Activated naive CD4-positive, alpha-beta T cell treated with anti-CD3 and anti-CD28 coated beads, Interleukin-2, amount 50 U/mL, for 72 hours (primary cell): ENCODE measurements at regions not wholly inside any gene's neighbourhood (a gene's known extent, or its start where the extent isn't known, plus 50 kb on each side); places are given as distances from the start of the nearest gene placed in this dataset.
"Not testable (repeated sequence)": the region's sequence is repeated elsewhere in the genome, so short reads cannot be mapped to it uniquely, and the experiment has no call there.

Experiments used
- ATAC-seq, 2 donors: fragments of 150-1000 bp; cut with Tn5 transposase; 2 replicates each; pipeline ENCODE4 v1.10.0; 2021; ENCODE audit warnings: mild to moderate bottlenecking in 2 of 2, moderate library complexity in 2 of 2
- DNase-seq, 2 donors: peaks; one replicate each; pipeline ENCODE4 v3.0.0; 2021 to 2022; ENCODE audit warnings: low spot score in 2 of 2
- H3K27ac Mint-ChIP-seq, 2 donors: one replicate each; pipeline ENCODE4 v1.8.0; 2022; ENCODE audit warnings: mild to moderate bottlenecking in 2 of 2, mixed read lengths in 2 of 2
- H3K36me3 Mint-ChIP-seq, 2 donors: one replicate each; pipeline ENCODE4 v1.8.0; 2022; ENCODE audit warnings: mixed read lengths in 2 of 2
- H3K9me3 Mint-ChIP-seq, 2 donors: one replicate each; pipeline ENCODE4 v1.8.0; 2022; ENCODE audit warnings: mixed read lengths in 2 of 2

DNA sequence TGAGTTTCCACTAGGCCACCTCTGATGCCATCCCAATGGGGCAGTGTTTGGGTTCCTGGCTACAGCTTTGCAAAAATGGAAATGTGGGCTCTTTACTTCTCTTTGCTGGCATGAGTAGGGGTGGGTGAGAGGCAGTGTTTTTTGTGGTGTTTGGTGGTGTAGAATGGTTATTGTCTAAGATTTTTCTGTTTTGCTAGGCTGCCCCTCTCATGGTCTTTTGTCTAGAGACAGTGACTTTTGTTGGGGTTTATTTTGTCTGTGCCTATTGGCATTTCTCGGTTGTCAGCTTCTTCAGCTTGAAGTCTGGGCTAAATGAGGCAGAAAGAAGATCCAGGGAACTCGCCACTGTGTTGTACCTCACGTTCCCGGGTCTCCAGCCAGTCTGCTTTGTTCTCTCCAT is 112.1 kb downstream of the CENPF start:
- no peaks in the 10 kb centered on the region for H3K9me3 Mint-ChIP-seq

DNA sequence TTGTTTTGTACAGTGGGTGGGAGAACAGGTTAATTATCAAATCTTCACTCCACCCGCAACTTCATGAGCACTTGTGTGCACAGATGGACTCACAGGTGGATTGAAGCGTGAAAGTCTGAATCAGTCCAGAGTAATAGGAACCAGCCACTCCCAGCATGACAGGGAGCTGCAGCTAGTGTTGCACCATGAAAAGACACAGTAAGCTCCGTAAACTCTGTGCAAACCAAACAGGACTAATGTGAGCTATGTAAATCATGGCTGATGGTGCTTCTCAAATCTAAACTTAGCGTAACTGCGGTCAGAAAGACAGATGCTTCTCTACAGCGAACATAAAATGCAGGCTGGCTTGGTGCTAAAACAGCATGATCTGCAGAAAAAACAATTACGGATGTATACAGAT is 114.4 kb downstream of the CENPF start:
- Mint-ChIP-seq H3K27ac (no peak overlapping the region), H3K9me3 (no peaks in the 10 kb centered on the region), H3K36me3 (peaks cover 0 to 7% of the 10 kb centered on the region in 2 donors)
- no peak for DNase-seq
- no peak for ATAC-seq

More for the DNA sequence above, 112.1 kb downstream of the CENPF start:
- peaks cover 0 to 7% of the 10 kb centered on the region in 2 donors for H3K36me3 Mint-ChIP-seq
- no peak for ATAC-seq
- no peak for DNase-seq
- no peak overlapping the region for H3K27ac Mint-ChIP-seq

DNA sequence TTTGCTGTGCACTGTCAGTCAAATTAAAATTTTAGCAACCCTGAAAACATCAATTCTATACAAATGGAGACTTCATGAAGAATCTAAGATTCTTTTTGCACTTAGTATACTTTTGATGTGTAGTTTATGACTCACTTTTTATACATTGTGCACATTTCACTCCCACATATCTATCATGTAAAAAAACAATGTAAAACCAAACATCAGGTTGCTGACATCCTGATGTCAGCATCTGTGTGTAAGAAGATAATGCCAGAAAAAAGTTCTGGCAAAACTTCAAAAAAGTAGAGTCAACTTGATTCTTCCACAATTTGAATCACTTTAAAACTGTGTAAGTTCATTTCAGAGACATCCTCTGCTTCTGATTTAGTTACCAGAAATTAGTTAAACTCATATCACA is 115.7 kb downstream of the CENPF start:
- peaks cover 3 to 4% of the 10 kb centered on the region in 2 donors for H3K9me3 Mint-ChIP-seq
- peaks cover 0 to 7% of the 10 kb centered on the region in 2 donors for H3K36me3 Mint-ChIP-seq
- DNase-seq = no peak
- no peak overlapping the region for H3K27ac Mint-ChIP-seq
- ATAC-seq = peak in 1 of 2 donors; percentile 56

DNA sequence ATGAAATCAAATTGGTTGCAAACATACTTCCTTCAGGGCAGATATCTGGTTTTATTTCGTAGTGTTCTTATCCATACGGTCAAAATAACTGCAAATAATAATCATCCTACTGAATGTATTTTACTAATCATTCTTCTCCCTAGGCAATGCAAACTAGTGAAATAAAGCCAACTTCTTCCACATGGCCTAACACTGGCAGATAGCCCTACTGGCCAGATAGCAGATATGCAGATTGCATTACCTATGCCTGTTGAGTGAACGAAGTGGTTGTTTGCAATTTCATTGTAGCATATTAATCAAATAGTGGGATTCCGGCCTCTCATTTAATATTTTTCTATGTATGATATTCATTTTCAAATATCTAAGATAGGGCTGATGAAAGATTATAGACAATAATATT is 116.2 kb downstream of the CENPF start:
- Mint-ChIP-seq H3K36me3 (peaks cover 0 to 7% of the 10 kb centered on the region in 2 donors), H3K9me3 (peaks cover 3 to 4% of the 10 kb centered on the region in 2 donors), H3K27ac (no peak overlapping the region)
- no peak for ATAC-seq
- DNase-seq = no peak

DNA sequence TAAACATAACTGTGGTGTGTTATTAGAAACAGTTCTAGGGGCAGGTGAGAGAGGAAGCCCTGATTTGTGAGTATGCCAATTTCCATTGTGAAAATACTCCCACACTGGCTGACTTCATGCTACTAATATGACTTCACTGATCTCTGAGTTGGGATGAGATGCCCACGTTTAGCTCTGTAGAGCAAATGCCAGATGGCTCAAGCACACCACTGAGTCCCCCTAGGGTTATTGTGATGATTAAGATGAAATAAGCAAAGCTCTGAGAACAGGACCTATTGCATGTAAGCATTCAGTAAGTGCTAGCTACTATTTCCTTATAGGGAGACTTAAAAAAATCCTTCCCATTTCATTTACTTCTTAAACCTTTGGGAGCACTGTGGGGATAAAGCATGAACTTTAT is 117.6 kb downstream of the CENPF start:
- H3K9me3 Mint-ChIP-seq = peaks cover 3 to 4% of the 10 kb centered on the region in 2 donors
- DNase-seq = no peak
- no peak for ATAC-seq
- H3K27ac Mint-ChIP-seq = no peak overlapping the region
- H3K36me3 Mint-ChIP-seq = peaks cover 0 to 5% of the 10 kb centered on the region in 2 donors

DNA sequence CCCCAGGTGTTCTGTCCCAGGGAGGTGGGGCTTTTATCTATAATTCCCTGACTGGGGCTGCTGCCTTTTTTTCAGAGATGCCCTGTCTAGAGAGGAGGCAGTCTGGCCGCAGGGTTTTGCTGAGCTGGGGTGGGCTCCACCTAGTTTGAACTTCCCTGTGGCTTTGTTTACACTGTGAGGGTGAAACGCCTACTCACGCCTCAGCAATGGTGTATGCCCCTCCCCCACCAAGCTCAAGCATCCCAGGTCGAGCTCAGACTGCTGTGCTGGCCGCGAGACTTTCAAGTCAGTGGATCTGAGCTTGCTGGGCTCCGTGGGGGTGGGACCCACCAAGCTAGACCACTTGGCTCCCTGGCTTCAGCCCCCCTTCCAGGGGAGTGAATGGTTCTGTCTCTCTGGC is 124.3 kb downstream of the CENPF start:
- Mint-ChIP-seq H3K27ac (no peak overlapping the region), H3K9me3 (peaks cover 3 to 4% of the 10 kb centered on the region in 2 donors), H3K36me3 (peaks cover 0 to 5% of the 10 kb centered on the region in 2 donors)
- no peak for ATAC-seq
- DNase-seq = no peak

DNA sequence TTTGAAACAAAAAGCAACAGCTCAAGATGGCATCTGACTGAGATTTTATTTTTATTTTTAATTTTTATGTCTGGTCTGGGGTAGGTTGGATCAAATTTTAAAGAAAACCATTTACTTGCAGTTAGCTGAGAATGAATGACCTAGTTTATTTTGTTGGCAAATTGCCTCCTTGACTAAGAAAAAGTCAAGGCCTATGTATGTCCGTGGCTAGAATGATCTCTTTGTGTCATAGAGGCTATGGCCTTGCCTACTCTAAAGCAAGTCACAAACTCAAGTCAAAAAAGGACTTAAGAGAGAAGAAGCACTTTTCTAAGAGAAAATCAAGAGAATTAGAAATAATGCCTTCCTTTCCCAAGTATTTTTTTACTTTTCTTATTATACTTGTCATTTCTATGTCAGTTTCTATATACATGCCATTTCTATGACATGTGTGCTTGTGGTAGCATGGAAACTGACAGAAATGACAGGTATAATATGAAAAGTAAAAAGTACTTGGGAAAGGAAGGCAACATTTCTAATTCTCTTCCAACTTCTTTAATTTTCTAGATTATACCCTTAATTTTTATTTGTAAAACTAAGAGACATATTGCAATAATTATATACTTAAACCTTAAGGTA is 136.7 kb downstream of the CENPF start:
- Mint-ChIP-seq H3K27ac (no peak overlapping the region), H3K9me3 (peaks cover 4% of the 10 kb centered on the region in 2 donors), H3K36me3 (peaks cover 0 to 4% of the 10 kb centered on the region in 2 donors)
- DNase-seq (no peak), ATAC-seq (no peak)

DNA sequence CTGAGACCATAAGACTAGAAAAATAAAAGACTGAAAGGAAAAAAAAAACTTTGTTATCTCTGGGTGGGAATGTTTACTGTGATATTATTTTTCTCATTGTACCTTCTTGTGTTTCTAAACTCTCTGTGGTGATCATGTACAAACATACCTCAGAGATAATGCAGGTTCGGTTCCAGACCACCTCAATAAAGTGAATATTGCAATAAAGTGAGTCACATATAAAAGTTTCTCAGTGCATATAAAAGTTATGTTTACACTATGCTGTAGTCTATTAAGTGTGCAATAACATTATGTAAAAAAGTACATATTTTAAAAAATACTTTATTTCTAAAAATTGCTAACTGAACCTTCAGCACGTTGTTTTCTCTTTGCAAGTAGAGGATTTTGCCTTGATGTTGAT is 137.5 kb downstream of the CENPF start:
- ATAC-seq (no peak), DNase-seq (no peak)
- Mint-ChIP-seq H3K36me3 (peaks cover 0 to 4% of the 10 kb centered on the region in 2 donors), H3K9me3 (peaks cover 4% of the 10 kb centered on the region in 2 donors), H3K27ac (no peak overlapping the region)

DNA sequence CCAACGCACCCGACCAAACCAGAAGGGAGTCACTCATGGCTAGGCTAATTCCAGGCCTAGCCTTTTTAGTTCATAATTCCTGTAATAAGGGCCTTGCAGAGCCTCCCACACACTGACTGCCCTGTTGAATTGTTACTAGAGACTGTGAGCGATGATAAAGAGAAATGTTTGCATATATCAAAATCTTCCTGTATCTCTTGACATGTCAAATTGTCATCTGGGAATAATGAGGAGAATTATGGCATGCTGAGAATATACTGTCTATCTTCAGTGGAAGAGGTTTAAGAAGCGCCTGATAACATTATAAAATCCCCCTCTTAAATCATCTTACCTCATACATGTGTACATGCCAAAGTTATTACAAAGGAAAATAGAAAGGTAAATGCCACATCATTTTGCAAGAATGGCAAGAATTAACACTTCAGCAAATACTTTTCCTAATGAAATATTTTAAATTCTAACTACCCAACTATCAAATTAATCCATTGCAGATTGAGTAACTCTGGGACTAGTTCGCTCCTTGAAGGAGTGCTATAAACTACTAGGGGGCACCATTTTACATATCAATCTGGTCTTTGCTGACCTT is 144.1 kb downstream of the CENPF start:
- ATAC-seq = no peak

DNA sequence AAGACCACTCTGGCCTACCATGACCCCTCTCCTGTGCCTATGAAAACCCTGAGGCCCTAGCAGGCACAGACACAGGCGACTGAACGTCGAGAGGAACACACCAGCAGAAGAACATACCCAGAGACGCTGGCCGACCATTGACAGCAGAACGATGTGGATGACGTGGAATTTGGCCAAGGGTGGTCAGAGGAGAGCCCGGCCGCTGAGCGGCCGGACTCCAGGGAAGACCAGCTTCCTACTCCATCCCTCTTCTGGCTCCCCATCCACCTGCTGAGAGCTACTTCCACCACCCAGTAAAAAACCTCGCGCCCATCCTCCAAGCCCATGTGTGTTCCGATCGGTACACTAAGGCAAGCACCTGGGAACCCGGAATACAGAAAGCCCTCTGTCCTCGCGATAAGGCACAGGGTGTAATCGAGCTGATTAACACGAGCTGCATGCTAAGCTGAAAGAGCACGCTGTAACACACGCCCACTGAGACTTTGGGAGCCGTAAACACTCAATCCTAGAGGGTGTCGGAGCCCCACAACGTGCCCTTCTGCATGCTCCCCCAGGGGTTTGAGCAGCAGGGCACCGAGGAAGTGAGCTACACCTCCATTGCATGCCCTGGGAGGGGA is 150.3 kb downstream of the CENPF start:
- peaks cover 0 to 6% of the 10 kb centered on the region in 2 donors for H3K36me3 Mint-ChIP-seq
- no peak overlapping the region for H3K27ac Mint-ChIP-seq
- no peak for ATAC-seq
- peaks cover 0 to 4% of the 10 kb centered on the region in 2 donors for H3K9me3 Mint-ChIP-seq
- DNase-seq = no peak

More for the DNA sequence above, 144.1 kb downstream of the CENPF start:
- peaks cover 4% of the 10 kb centered on the region in 2 donors for H3K9me3 Mint-ChIP-seq
- H3K27ac Mint-ChIP-seq = no peak overlapping the region
- peaks cover 0 to 4% of the 10 kb centered on the region in 2 donors for H3K36me3 Mint-ChIP-seq
- DNase-seq = no peak

DNA sequence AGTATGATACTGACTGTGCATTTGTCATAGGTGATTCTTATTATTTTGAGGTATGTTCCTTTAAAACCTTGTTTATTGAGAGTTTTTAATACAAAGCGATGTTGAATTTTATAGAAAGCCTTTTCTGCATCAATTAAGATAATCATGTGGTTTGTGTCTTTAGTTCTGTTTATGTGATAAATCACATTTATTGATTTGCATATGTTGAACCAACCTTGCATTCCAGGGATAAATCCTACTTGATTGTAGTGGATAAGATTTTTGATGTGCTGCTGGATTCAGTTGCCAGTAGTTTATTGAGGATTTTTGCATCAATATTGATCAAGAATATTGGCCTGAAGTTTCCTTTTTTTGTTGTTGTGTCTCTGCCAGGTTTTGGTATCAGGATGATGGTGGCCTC is 158.0 kb downstream of the CENPF start:
- Mint-ChIP-seq H3K9me3 (peaks cover 22 to 50% of the 10 kb centered on the region in 2 donors), H3K36me3 (peaks cover 9 to 49% of the 10 kb centered on the region in 2 donors), H3K27ac (no peak overlapping the region)
- ATAC-seq = no peak
- DNase-seq = no peak

DNA sequence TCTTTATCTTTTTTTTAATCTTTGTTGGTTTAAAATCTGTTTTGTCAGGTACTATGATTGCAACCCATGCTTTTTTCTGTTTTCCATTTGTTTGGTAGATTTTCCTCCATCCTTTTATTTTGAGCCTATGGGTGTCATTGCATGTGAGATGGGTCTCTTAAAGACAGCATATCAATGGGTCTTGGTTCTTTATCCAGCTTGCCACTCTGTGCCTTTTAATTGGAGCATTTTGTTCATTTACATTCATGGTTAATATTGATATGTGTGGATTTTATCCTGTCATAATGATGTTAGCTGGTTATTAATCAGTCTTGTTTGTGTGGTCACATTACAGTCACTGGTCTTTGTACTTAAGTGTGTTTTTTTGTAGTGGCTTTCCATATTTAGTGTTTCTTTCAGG is 159.9 kb downstream of the CENPF start:
- Mint-ChIP-seq H3K36me3 (peaks cover 9 to 43% of the 10 kb centered on the region in 2 donors), H3K9me3 (peaks cover 22 to 46% of the 10 kb centered on the region in 2 donors), H3K27ac (no peak overlapping the region)
- ATAC-seq = no peak
- no peak for DNase-seq

DNA sequence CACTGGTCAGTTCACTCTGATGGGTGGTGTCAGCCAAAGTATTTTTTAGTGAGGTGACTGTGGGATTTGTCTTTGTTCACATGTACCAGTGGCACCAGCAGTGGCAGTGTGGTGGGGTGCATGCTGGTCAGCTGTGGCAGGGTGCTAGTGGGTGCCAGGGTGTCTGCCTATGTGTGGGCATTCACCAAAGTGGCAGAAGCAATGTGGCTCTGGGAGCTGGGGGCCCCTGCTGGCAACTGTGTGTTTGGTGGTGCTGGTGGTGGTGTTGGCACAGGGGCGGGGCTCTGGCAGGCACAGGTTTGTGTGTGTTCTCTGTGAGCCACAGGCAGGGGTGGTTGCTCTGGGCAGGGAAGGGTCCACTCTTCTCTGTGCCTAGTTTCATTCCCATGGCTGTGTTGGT is 161.5 kb downstream of the CENPF start:
- ATAC-seq (no peak), DNase-seq (no peak)
- Mint-ChIP-seq H3K36me3 (peaks cover 9 to 43% of the 10 kb centered on the region in 2 donors), H3K9me3 (peaks cover 18 to 43% of the 10 kb centered on the region in 2 donors), H3K27ac (no peak overlapping the region)

DNA sequence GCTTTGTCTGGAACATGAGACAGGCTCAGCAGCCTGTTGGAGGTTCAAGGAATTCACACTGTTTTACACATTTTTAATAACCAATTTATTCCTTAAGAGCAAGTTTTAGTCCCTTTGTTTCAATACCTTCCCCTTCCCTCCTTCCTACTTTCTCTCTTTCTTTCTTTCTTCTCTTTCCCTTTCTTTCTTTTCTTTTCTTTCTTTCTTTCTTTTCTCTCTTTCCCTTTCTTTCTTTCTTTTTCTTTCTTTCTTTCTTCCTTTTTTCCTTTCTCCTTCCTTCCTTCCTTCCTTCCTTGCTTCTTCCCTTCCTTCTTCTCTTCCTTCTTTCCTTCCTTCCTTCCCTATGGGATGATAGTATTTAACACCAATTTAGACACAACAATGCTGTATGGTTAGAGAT is 164.2 kb downstream of the CENPF start:
- H3K9me3 Mint-ChIP-seq = peaks cover 16 to 24% of the 10 kb centered on the region in 2 donors

DNA sequence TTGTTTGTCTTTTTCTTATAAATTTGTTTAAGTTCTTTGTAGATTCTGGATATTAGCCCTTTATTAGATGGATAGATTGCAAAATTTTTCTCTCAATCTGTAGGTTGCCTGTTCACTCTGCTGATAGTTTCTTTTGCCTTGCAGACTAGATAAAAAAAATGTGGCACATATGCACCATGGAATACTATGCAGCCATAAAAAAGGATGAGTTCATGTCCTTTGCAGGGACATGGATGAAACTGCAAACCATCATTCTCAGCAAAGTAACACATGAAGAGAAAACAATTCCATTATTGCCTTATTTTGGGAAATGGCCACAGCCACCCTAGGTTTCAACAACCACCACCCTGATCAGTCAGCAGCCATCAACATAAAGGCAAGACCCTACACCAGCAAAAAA is 166.7 kb downstream of the CENPF start:
- peak overlapping the region in 1 of 2 donors; percentile 29 for H3K27ac Mint-ChIP-seq
- not testable (repeated sequence) for H3K36me3 Mint-ChIP-seq, ATAC-seq, H3K9me3 Mint-ChIP-seq, DNase-seq

More for the DNA sequence above, 164.2 kb downstream of the CENPF start:
- no peak for ATAC-seq
- DNase-seq = no peak
- H3K36me3 Mint-ChIP-seq = peaks cover 4 to 26% of the 10 kb centered on the region in 2 donors
- H3K27ac Mint-ChIP-seq = peak overlapping the region in 1 of 2 donors; percentile 11

DNA sequence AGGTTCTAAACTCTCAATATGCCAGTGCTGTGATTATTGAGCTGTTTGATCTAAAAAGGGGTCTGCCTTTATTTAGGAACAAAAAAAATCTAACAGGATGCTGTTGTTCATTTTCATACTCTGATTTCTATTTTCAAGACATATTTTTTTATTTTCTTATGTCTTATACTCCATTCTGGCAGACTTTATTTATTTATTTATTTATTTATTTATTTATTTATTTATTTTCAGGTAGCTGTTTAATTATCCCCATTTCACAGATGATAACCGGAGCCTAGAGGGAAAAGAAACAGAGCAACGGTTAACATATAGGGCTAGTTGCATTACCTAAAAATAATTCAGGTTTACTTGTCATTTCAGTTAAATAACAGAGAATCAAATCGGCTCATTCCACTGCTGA is 174.4 kb downstream of the CENPF start:
- Mint-ChIP-seq H3K36me3 (no peaks in the 10 kb centered on the region), H3K9me3 (no peaks in the 10 kb centered on the region), H3K27ac (no peak overlapping the region)
- ATAC-seq (no peak), DNase-seq (no peak)

DNA sequence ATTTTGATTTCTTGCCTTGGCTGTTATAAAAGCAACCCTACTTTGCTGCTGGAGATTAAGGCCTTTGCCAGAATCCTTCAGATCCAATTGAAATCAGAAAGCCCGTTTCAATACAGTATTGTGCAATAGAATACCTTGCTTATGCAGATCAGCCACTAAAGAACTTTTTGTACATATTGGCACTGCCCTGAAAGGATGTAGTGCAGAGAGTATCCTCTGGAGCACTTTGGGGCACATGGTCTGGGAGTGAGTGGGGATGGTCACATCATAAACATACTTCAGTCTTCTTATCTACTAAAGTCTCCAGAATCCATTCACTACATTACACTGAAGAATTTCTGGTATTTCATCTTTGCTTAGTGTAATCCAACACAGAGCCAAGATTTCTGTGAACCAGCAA is 189.0 kb downstream of the CENPF start:
- no peak for DNase-seq
- peaks cover 0 to 5% of the 10 kb centered on the region in 2 donors for H3K36me3 Mint-ChIP-seq
- H3K9me3 Mint-ChIP-seq = peaks cover 0 to 4% of the 10 kb centered on the region in 2 donors
- no peak overlapping the region for H3K27ac Mint-ChIP-seq
- no peak for ATAC-seq
